GM21381 (cell line): ENCODE measurements at regions not wholly inside any gene's neighbourhood (a gene's known extent, or its start where the extent isn't known, plus 50 kb on each side); places are given as distances from the start of the nearest gene placed in this dataset.
A peak's percentile ranks its signal among the peaks of the same experiment; 100 is the strongest.
"Not testable (repeated sequence)": the region's sequence is repeated elsewhere in the genome, so short reads cannot be mapped to it uniquely, and the experiment has no call there.

ENCODE experiments used
- ATAC-seq: cut with Tn5 transposase; IDR thresholded peaks from one replicate; pipeline ENCODE4 v1.9.1; 2021; ENCODE audit warnings: mild to moderate bottlenecking, moderate library complexity; ENCODE audit not compliant: unreplicated experiment

DNA sequence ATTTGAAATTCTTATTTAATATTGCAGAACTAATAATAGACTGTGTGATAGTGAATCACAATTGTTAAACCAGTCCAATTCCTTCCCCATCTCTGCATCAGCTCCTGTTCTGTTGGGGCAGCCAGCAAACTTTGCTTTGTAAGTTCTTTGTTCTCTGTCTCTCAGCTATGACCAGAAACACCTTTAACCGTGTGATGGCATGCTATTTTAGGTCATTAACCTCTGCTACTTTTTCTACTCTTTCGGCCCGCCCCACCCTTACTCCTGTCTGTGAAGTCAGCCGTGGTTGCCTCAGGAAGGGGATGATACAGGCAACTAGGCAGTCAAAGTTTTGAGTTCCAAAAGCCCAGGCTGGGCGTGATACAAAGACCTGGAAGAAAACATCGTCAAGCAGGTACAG lies 51.3 kb upstream of the EGFL6 start:
- ATAC-seq: no peak

GRCh38 chrX:13515211-13515930 lies 54.0 kb upstream of the EGFL6 start:
- ATAC-seq: no peak

GRCh38 chrX:13511944-13512330 lies 57.5 kb upstream of the EGFL6 start:
- no peak for ATAC-seq

GRCh38 chrX:13511241-13511943 lies 58.0 kb upstream of the EGFL6 start:
- ATAC-seq: no peak

GRCh38 chrX:13507893-13508292 lies 61.5 kb upstream of the EGFL6 start:
- no peak for ATAC-seq

GRCh38 chrX:13506574-13506973 lies 62.8 kb upstream of the EGFL6 start:
- ATAC-seq: no peak

DNA sequence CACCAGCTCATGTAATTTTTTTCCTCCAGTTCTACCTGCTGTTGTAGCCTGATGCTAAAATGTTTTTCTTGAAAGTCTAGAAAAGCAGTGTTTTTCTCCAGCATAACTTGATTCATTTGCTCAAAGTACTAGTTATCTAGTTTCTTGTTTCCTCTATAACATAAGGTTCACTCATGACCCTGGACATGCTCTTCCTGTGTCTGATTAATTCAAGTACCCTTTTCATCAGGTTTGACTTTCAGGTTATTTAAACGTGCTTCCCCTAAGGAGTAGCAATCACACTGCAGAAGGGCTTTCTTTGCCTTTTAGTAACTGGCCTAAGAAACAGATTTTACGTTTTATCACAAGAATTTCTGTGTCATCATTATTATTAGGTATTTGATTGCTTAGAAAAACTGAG lies 66.8 kb upstream of the EGFL6 start:
- ATAC-seq: no peak

- ATAC-seq: no peak
These were observed 69.7 kb upstream of the EGFL6 start for GRCh38 chrX:13499736-13500135.

GRCh38 chrX:13498238-13498637 lies 71.2 kb upstream of the EGFL6 start:
- no peak for ATAC-seq

- ATAC-seq: no peak
These were observed 74.2 kb upstream of the EGFL6 start for GRCh38 chrX:13495232-13495631.

GRCh38 chrX:13494562-13494961 lies 74.8 kb upstream of the EGFL6 start:
- ATAC-seq: no peak

- ATAC-seq: no peak
These were observed 75.7 kb upstream of the EGFL6 start for GRCh38 chrX:13493659-13494058.

GRCh38 chrX:13492286-13492685 lies 77.1 kb upstream of the EGFL6 start:
- ATAC-seq: no peak

DNA sequence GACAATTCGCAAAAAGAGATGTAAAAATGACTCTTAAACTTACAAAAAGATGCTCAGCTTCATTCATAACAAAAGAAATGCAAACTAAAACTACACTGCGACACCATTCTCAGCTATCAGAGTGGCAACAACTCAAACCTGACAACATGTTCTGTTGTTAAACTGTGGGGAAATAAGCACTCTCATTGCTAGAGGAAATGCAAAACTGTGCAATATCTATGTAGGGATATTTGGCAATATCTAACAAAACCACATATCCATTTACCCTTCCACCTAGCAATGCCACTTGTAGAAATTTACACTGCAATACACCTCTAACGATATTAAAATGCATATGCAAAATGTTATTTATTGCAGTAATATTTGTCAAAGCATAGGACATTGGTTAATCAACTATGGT lies 78.3 kb upstream of the EGFL6 start:
- ATAC-seq: no peak

- ATAC-seq: no peak
These were observed 79.9 kb upstream of the EGFL6 start for GRCh38 chrX:13489454-13489853.

DNA sequence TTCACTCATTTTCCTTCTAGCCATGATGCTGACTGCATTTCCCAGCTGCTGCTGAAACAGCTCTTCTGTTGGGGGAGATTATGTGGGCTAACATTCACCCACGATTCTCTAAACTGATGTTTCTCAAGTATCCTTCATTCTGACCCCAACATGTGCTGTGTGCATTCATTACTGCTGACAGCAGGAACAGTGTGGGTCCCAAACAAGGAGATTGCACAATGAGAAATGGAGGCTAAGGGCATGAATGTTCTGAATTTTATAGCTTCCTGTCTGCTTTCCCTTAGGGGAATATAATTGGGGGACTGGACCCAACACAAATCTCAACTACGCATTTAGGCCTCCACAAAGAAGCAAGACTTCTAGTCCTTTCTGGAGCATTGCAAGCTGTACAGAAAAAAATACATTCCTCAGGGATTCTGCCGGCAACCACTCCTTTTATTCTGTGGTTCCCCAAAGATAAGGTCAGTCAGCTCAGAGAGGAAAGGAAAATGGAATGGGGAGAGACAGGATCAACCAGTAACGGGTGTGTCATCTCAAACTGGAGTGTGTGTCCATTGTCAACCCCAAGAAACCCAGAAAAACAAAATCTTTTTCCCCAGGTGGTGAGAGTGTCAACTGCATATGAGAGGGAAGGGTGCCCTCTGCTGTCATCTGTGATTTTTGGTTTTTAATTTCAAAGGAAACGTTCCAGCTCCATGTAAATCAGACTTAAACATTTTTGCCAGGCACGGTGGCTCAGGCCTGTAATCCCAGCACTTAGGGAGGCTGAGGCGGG lies 81.5 kb upstream of the EGFL6 start:
- ATAC-seq: peak; percentile 57

DNA sequence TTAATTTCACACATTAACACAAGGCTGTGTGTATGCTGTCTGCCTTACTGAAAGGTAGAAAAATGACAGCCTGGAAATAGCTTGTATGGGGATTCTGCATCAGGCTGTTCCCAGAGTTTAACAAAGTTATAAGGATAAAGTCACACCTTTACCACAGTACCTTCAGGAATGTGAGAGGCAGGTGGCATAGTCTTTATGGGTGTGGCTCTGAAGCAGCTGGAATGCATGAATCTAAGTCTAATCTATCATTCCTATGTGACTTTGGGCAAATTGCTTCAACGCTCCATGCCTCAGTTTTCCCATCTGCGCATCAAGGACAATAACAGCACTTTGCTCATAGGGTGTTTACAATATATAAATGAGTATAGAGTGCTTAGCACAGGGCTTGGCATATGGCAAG lies 84.2 kb upstream of the EGFL6 start:
- no peak for ATAC-seq

DNA sequence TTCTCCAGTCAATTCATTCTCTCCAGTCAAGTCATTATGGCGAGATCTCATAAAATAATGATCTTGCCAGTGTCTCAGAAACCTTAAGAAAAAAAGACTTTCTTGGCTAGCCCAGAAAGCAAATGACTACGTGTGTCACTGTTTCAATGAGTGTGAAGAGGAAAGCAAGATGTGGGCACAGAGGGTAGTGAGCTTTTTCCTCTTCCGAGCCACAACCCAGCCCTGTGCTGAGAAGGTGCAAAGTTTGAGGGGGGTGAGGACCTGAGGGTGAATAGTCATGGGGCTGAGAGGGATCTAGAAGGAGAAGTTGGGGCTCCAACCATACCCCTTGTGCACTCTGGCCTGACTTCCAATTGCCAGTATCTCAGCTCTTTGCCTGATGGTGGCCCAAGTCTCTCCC lies 85.6 kb upstream of the EGFL6 start:
- no peak for ATAC-seq

- no peak for ATAC-seq
These were observed 86.5 kb upstream of the EGFL6 start for GRCh38 chrX:13482746-13483541.

- ATAC-seq: not testable (repeated sequence)
These were observed 88.6 kb upstream of the EGFL6 start for GRCh38 chrX:13480780-13481179.

GRCh38 chrX:13479452-13479813 lies 90.0 kb upstream of the EGFL6 start:
- no peak for ATAC-seq
